ENCODE measurements at regions not wholly inside any gene's neighbourhood (a gene's known extent, or its start where the extent isn't known, plus 50 kb on each side); places are given as distances from the start of the nearest gene placed in this dataset.

DNA sequence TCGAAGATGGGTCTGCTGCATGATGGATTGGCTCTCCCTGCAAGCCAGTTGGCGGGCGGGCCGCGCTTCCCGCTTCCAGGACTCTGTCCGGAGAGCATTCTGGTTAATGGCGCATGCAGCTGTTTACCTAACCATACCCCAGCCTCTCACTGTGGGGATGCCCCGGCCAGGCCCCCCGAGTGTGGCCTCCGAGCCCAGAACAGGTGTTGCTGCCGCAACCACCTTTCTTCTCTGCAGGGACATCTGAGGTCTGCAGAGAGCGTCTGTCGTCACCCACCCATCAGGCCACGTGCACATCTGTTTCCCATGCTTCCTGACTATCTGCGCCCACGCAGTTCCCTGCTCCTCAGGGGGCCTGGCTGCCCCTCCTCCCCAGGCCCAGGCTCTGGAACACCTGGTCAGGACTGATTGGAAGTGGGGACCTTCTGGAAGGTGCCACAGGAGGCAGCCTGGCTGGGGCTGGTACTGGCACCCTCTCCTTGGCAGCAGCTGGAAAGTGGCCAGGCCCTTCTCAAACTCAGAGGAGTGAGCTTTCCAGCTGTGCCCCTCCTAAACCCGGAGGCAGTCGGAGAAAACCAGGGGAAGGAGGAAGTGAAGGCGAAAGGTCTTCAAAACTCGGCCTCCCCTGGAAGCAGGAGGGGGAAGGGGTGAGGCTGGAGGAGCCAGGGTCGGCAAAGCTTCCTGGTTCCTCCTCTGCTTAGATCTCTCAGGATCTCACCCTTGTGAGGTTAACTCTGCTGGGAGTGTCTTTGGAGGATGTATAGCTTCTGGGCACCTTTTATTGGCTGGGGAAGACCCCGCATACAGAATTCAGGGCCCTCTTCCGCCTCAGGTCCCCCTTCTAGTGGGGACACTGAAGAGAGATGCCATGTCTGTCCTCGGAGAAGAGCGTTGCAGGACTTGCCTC lies 64.5 kb upstream of the CIBAR2 start:
- TF ChIP-seq, protein P1, sequence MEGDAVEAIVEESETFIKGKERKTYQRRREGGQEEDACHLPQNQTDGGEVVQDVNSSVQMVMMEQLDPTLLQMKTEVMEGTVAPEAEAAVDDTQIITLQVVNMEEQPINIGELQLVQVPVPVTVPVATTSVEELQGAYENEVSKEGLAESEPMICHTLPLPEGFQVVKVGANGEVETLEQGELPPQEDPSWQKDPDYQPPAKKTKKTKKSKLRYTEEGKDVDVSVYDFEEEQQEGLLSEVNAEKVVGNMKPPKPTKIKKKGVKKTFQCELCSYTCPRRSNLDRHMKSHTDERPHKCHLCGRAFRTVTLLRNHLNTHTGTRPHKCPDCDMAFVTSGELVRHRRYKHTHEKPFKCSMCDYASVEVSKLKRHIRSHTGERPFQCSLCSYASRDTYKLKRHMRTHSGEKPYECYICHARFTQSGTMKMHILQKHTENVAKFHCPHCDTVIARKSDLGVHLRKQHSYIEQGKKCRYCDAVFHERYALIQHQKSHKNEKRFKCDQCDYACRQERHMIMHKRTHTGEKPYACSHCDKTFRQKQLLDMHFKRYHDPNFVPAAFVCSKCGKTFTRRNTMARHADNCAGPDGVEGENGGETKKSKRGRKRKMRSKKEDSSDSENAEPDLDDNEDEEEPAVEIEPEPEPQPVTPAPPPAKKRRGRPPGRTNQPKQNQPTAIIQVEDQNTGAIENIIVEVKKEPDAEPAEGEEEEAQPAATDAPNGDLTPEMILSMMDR (IDR thresholded peaks at IDR 0.05; ENCODE audit: insufficient read depth, low read length, poor library complexity, severe bottlenecking): no peak
- no peaks in the 10 kb centered on the region; the same call in none of the 2 replicates for H3K36me3 ChIP-seq (ENCODE audit: control insufficient read depth, insufficient read depth, low read length)
- no peaks in the 10 kb centered on the region for H3K27me3 ChIP-seq (replicated peaks; ENCODE audit: control insufficient read depth, insufficient read depth, low read length)
- DNase-seq (ENCODE audit: extremely low read depth, insufficient read length): no peak
- H3K4me3 ChIP-seq (replicated peaks; ENCODE audit: low read depth, low read length): no peak overlapping the region

DNA sequence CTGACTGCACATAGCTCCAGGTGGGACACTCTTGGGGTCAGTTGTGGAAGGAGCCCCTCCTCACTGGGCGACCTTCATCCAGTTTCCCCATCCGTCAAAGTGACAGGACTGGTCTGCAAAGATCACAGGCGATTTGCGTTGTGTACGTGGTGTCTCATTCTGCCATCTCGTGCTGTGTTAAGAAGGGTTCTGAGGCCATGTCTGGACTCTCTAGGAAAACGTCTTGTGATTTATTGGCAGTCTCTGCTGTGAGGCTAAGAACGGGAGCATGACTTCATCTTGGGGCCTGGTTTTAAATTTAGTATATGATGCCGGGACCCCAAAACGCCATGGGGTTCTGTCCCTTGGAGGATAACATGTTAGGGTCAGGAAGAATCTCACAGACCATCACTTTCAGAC lies 65.2 kb upstream of the CIBAR2 start:
- no peaks in the 10 kb centered on the region; the same call in none of the 2 replicates for H3K36me3 ChIP-seq (ENCODE audit: control insufficient read depth, insufficient read depth, low read length)
- H3K4me3 ChIP-seq (replicated peaks; ENCODE audit: low read depth, low read length): no peak overlapping the region
- no peaks in the 10 kb centered on the region for H3K27me3 ChIP-seq (replicated peaks; ENCODE audit: control insufficient read depth, insufficient read depth, low read length)
- DNase-seq (ENCODE audit: extremely low read depth, insufficient read length): no peak
- TF ChIP-seq, protein P1 (IDR thresholded peaks at IDR 0.05; ENCODE audit: insufficient read depth, low read length, poor library complexity, severe bottlenecking): no peak

DNA sequence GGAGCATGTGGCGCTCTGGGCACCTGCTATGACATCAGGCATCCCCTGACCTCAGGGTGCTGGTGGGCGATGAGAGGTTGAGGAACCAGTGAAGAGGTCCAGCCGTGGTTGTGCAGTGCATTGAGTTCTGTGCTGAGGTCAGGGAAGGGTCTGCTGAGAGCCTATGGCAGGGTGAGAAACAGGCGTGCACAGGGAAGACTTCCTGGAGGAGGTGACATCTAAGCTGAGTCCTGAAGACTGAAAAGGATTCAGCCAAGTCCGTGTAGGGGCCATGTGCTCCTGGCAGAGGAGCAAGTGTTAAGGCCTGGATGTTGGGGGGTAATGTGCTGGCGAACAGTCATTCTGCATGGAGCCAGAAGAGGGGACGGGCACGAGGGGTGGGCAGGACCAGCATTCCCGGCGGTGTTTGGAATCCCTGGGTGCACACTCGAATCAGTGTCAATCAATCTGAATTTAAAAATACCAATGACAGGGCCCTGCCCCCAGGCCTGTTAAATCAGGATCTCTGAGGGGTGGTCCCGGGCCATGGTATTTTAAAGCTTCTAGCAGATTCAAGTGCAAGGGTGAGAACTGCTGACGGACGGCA lies 65.8 kb upstream of the CIBAR2 start:
- no peak for DNase-seq (ENCODE audit: extremely low read depth, insufficient read length)
- H3K27me3 ChIP-seq (replicated peaks; ENCODE audit: control insufficient read depth, insufficient read depth, low read length): no peaks in the 10 kb centered on the region
- no peaks in the 10 kb centered on the region; the same call in none of the 2 replicates for H3K36me3 ChIP-seq (ENCODE audit: control insufficient read depth, insufficient read depth, low read length)
- no peak overlapping the region for H3K4me3 ChIP-seq (replicated peaks; ENCODE audit: low read depth, low read length)
- TF ChIP-seq, protein P1 (IDR thresholded peaks at IDR 0.05; ENCODE audit: insufficient read depth, low read length, poor library complexity, severe bottlenecking): no peak

DNA sequence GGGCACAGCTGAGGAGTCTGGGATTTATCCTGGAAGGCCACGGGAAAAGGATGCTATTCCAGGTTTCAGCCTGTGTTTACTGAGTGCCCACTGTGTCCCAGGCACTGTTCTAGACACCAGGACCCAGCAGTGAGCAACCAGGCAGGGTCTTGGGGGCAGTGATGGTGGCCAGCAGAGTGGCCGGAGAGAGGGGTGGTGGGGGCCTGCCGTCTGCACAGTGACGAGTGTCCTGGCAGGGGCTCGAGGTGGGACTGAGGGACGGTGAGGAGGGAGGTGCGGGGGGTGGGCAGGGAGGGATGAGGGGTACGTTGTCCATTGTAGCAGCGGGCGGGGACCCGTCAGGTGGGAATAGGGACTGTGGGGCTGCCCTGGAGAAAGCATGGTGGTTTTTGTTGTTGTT lies 66.3 kb upstream of the CIBAR2 start:
- DNase-seq (ENCODE audit: extremely low read depth, insufficient read length): no peak
- no peak overlapping the region for H3K4me3 ChIP-seq (replicated peaks; ENCODE audit: low read depth, low read length)
- TF ChIP-seq, protein P1 (IDR thresholded peaks at IDR 0.05; ENCODE audit: insufficient read depth, low read length, poor library complexity, severe bottlenecking): no peak
- no peaks in the 10 kb centered on the region; the same call in none of the 2 replicates for H3K36me3 ChIP-seq (ENCODE audit: control insufficient read depth, insufficient read depth, low read length)
- no peaks in the 10 kb centered on the region for H3K27me3 ChIP-seq (replicated peaks; ENCODE audit: control insufficient read depth, insufficient read depth, low read length)

DNA sequence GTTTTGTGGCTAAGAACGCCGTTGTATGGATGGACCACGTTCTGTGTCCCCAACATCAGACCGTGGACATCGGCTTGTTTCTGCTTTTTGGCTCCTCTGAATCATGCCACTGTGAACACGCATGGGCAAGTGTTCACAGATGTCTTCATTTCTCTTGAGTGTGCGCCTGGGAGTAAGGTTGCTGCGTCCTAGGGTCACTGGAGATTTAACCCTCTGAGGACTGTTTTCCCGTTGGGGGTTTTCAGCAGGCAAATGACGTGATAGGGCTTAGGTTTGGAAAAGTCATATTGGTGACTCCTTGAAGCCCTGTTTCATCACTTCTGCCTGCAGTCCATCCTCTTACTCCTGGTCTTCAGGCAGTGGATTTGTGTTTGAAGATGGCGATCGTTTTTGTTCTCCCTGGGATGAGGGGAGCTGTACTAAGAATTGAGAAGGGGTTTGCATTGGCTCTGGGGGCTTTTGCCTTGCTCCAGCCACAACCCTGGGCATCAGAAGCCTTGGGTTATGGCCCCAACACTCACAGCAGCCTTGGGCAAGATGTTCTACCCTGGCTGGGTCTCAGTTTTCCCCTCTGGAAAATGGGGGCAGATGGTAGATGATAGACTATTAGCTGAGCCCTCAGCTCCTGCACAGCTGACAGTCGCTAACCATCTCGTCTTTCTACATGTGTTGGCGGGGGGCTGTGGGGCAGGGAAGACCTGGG lies 67.2 kb upstream of the CIBAR2 start:
- Histone ChIP-seq H3K27me3 (replicated peaks; ENCODE audit: control insufficient read depth, insufficient read depth, low read length) (no peaks in the 10 kb centered on the region), H3K36me3 (ENCODE audit: control insufficient read depth, insufficient read depth, low read length) (no peaks in the 10 kb centered on the region; the same call in none of the 2 replicates), H3K4me3 (replicated peaks; ENCODE audit: low read depth, low read length) (no peak overlapping the region)
- no peak for DNase-seq (ENCODE audit: extremely low read depth, insufficient read length)
- TF ChIP-seq, protein P1 (IDR thresholded peaks at IDR 0.05; ENCODE audit: insufficient read depth, low read length, poor library complexity, severe bottlenecking): no peak
